Transverse colon (tissue), 4 donors: ENCODE measurements at regions not wholly inside any gene's neighbourhood (a gene's known extent, or its start where the extent isn't known, plus 50 kb on each side); places are given as distances from the start of the nearest gene placed in this dataset.

Experiments used
- DNase-seq: peaks from one replicate; pipeline ENCODE4 v3.0.0-alpha.2; 2019
- H3K27ac ChIP-seq, 4 donors: fragments of 200-600 bp; sonication (generic); 2 replicates each; pipeline ENCODE4 v1.5.1; 2016 to 2018; ENCODE audit warnings: inconsistent platforms in 4 of 4
- H3K27me3 ChIP-seq: fragments of 200-600 bp; sonication (generic); 2 replicates; pipeline ENCODE4 v1.5.1; 2017; ENCODE audit warnings: inconsistent platforms
- H3K36me3 ChIP-seq, 4 donors: fragments of 200-600 bp; sonication (generic); 2 replicates each; pipeline ENCODE4 v1.5.1; 2017 to 2019; ENCODE audit warnings: inconsistent platforms in 4 of 4
- H3K4me1 ChIP-seq, 4 donors: fragments of 200-600 bp; sonication (generic); 2 replicates each; pipeline ENCODE4 v1.5.1; 2017 to 2020; ENCODE audit warnings: inconsistent platforms in 4 of 4
- H3K4me3 ChIP-seq, 4 donors: fragments of 200-600 bp; sonication (generic); 1 replicate in 1 of 4; 2 replicates in 3 of 4; pipeline versions ENCODE4 v1.5.1 to v1.6.1; 2017 to 2019; ENCODE audit warnings: inconsistent platforms in 4 of 4
- H3K9me3 ChIP-seq, 2 donors: fragments of 200-600 bp; sonication (generic); 2 replicates each; pipeline ENCODE4 v1.5.1; 2017 to 2019; ENCODE audit warnings: inconsistent platforms in 2 of 2
- EP300 ChIP-seq: sonication (generic); formaldehyde crosslinking; IDR thresholded peaks from one replicate; pipeline ENCODE4 v1.6.1; 2017; ENCODE audit warnings: antibody characterized with exemption, low read depth
- POLR2A ChIP-seq: fragments of 450-650 bp; IDR thresholded peaks from one replicate; pipeline ENCODE4 v1.6.1; 2016; ENCODE audit warnings: antibody characterized with exemption, mild to moderate bottlenecking, moderate library complexity
- POLR2AphosphoS5 ChIP-seq, 3 donors: sonication (generic); formaldehyde crosslinking; IDR thresholded peaks; one replicate each; pipeline ENCODE4 v1.6.1; 2016; ENCODE audit warnings: antibody characterized with exemption in 3 of 3
- WGBS, 2 donors: methylation state at CpG; one replicate each; pipeline ENCODE4 v1.1.5; 2018; ENCODE audit warnings: low coverage in 1 of 2; 5-methylcytosine and 5-hydroxymethylcytosine counted together
- in situ Hi-C, 4 donors: fragments of 200-750 bp; cut with MboI; loops; one replicate each; pipeline versions ENCODE4 v1.15.0 to v1.15.1; 2017; ENCODE audit warnings: low sequenced_read_pairs in 3 of 4, low pct_ligation_motif_present in 1 of 4, low pct_unique_long_range_greater_than_20kb in 1 of 4
- intact Hi-C: fragments of 100-400 bp; cut with DNase I; formaldehyde crosslinking; loops from one replicate; pipeline ENCODE4 v1.15.1; 2023; ENCODE audit warnings: low total_unique reads
- TF ChIP-seq, protein P1 (sequence below), 5 experiments: fragments of 200-600 bp in 3 of 5; fragments of 450-650 bp in 2 of 5; sonication (generic) in 3 of 5; IDR thresholded peaks; 1 replicate in 2 of 5; 2 replicates in 3 of 5; pipeline ENCODE4 v1.5.1; 2016 to 2017; ENCODE audit warnings: antibody characterized with exemption in 5 of 5, inconsistent platforms in 3 of 5, mild to moderate bottlenecking in 2 of 5, moderate library complexity in 1 of 5

DNA sequence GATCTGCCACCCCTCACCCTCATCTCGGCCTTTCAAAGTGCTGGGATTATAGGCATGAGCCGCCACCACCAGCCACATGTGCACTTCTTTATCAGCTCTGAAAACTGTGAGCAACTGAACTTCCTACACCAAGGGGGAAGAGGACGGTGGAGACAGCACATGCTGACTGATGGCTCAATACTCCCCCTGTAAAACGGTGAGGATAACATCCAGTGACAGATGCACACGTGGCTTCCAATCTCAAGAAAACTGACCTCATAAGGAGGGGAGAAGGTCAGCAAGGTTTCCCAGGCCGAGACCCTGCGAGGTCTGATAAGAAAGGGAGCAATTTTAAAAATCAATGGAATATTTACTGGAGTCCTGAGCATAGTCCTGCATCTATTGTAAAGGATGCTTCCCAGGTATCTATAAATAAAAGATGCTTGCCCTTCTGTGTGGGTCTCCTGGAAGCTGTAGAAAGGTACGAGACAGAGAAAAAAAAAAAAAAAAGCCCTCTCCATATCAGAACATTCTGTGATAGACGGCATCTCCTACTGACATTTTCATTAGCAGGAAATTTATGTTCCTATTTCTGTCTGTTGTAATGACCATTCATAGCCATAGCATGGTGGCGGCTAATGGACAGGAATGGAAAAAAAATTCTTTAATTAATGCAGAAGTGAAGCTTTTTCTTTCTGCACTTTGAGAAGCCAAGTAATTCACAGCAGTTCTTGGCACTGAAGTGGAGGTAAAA, 385.1 kb downstream of the ZNF536 start:
- intact Hi-C loops (no loop called here), in situ Hi-C loops (no loop called here)
- 76 to 87% methylated on average over 6 to 10 of the region's 10 CpGs for WGBS, 2 donors
- TF ChIP-seq, protein P1, sequence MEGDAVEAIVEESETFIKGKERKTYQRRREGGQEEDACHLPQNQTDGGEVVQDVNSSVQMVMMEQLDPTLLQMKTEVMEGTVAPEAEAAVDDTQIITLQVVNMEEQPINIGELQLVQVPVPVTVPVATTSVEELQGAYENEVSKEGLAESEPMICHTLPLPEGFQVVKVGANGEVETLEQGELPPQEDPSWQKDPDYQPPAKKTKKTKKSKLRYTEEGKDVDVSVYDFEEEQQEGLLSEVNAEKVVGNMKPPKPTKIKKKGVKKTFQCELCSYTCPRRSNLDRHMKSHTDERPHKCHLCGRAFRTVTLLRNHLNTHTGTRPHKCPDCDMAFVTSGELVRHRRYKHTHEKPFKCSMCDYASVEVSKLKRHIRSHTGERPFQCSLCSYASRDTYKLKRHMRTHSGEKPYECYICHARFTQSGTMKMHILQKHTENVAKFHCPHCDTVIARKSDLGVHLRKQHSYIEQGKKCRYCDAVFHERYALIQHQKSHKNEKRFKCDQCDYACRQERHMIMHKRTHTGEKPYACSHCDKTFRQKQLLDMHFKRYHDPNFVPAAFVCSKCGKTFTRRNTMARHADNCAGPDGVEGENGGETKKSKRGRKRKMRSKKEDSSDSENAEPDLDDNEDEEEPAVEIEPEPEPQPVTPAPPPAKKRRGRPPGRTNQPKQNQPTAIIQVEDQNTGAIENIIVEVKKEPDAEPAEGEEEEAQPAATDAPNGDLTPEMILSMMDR (IDR thresholded peaks at IDR 0.05), result no peak
- no peak for TF ChIP-seq EP300
- Histone ChIP-seq H3K27me3 (no peaks in the 10 kb centered on the region), H3K27ac (no peak overlapping the region), H3K4me3 (no peak overlapping the region), H3K4me1 (no peaks in the 10 kb centered on the region), H3K36me3 (no peaks in the 10 kb centered on the region), H3K9me3 (no peaks in the 10 kb centered on the region)
- DNase-seq, result no peak

DNA sequence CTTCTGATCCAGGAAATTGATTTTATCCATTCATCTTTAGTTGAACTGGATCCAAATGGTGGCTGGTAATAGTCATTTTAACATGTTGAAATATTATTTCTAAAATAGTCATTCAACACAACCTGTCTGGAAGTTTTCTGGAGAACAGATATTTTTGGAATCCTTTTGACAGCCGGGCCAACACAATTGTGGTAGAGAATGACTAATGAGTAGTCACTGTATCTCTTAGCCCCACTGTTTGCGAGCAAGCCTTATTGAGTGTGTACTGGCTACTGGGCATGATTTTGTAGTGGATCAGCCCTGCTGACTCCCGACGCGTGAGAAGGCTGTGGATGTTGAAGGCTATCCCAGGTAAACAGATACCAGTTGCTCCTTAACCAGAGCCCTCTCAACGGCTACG, 383.4 kb downstream of the ZNF536 start:
- H3K4me3 ChIP-seq, result no peak overlapping the region
- intact Hi-C loops, result no loop called here
- TF ChIP-seq, protein P1 (IDR thresholded peaks at IDR 0.05), result no peak
- no peak for TF ChIP-seq POLR2A
- no peak for TF ChIP-seq POLR2AphosphoS5 (IDR thresholded peaks at IDR 0.05)
- no peak for TF ChIP-seq EP300
- H3K9me3 ChIP-seq, result no peaks in the 10 kb centered on the region
- no peaks in the 10 kb centered on the region for H3K4me1 ChIP-seq
- H3K27me3 ChIP-seq, result no peaks in the 10 kb centered on the region
- 78 to 93% methylated on average over 5 to 7 of the region's 7 CpGs for WGBS, 2 donors
- no peak overlapping the region for H3K27ac ChIP-seq
- no peak for DNase-seq
- in situ Hi-C loops, result no loop called here
- H3K36me3 ChIP-seq, result no peaks in the 10 kb centered on the region

GRCh38 chr19:30754162-30754561, 382.0 kb downstream of the ZNF536 start:
- DNase-seq, result no peak
- WGBS, 2 donors, result 80% methylated on average over 1 of the region's 1 CpG; no CpG with 5 or more reads in 1 of the 2 donors
- Histone ChIP-seq H3K36me3 (no peaks in the 10 kb centered on the region), H3K27me3 (no peaks in the 10 kb centered on the region), H3K4me3 (no peak overlapping the region), H3K9me3 (no peaks in the 10 kb centered on the region), H3K4me1 (no peaks in the 10 kb centered on the region), H3K27ac (no peak overlapping the region)
- in situ Hi-C loops, result no loop called here
- intact Hi-C loops, result no loop called here
- TF ChIP-seq POLR2A (no peak), EP300 (no peak)

DNA sequence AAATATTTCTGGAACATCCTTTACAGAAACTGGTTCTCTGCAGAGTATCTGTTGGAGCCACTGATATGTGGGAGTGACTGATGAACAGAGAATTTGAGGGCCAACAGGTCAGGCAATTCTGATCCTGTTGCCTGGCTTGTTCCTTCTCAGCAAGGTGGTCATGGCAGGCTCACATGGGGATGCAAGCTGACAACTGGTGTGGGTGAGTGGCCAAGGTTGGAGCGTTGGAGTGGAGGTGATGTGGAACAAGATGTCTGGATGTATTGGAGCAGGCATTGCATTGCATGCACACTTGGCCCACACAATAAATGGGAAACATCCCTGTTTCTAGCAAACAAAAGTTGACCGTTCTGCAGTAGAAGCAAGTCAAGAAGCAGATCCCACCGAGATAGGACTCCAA, 380.7 kb downstream of the ZNF536 start:
- H3K9me3 ChIP-seq, result no peaks in the 10 kb centered on the region
- no peak for DNase-seq
- no peak overlapping the region for H3K27ac ChIP-seq
- in situ Hi-C loops, result no loop called here
- intact Hi-C loops, result no loop called here
- no peaks in the 10 kb centered on the region for H3K4me1 ChIP-seq
- 89 to 100% methylated on average over 1 to 3 of the region's 3 CpGs for WGBS, 2 donors
- no peaks in the 10 kb centered on the region for H3K27me3 ChIP-seq
- H3K36me3 ChIP-seq, result no peaks in the 10 kb centered on the region
- TF ChIP-seq, protein P1 (IDR thresholded peaks at IDR 0.05), result no peak
- TF ChIP-seq EP300, result no peak
- TF ChIP-seq POLR2AphosphoS5 (IDR thresholded peaks at IDR 0.05), result no peak
- TF ChIP-seq POLR2A, result no peak
- no peak overlapping the region for H3K4me3 ChIP-seq

DNA sequence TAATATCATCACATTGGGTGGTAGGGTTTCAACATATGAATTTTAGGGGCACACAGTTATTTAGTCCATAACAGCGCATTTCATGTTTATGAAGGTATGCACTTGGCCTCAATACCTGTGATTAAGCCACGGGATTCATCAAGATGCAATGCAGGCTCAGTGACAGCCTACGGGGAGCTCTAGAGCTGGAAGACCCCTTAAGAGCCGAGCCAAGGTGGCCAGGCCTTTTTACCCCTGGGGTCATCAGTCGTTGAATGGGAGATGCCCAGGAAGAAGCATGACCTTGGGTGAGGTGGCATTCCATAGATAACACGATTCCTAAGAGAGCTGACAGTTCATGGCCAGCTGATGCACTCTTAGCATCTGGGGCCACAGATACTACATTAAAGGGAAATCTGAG, 380.0 kb downstream of the ZNF536 start:
- Histone ChIP-seq H3K4me3 (no peak overlapping the region), H3K36me3 (no peaks in the 10 kb centered on the region), H3K4me1 (no peaks in the 10 kb centered on the region), H3K9me3 (no peaks in the 10 kb centered on the region), H3K27ac (no peak overlapping the region), H3K27me3 (no peaks in the 10 kb centered on the region)
- intact Hi-C loops, result no loop called here
- in situ Hi-C loops, result no loop called here
- DNase-seq, result no peak
- TF ChIP-seq POLR2A (no peak), POLR2AphosphoS5 (IDR thresholded peaks at IDR 0.05) (no peak), EP300 (no peak)
- TF ChIP-seq, protein P1 (IDR thresholded peaks at IDR 0.05), result no peak
- 78% methylated on average over 6 of the region's 6 CpGs; no CpG with 5 or more reads in 1 of the 2 donors for WGBS, 2 donors
